ENCODE measurements at regions not wholly inside any gene's neighbourhood (a gene's known extent, or its start where the extent isn't known, plus 50 kb on each side); places are given as distances from the start of the nearest gene placed in this dataset.

DNA sequence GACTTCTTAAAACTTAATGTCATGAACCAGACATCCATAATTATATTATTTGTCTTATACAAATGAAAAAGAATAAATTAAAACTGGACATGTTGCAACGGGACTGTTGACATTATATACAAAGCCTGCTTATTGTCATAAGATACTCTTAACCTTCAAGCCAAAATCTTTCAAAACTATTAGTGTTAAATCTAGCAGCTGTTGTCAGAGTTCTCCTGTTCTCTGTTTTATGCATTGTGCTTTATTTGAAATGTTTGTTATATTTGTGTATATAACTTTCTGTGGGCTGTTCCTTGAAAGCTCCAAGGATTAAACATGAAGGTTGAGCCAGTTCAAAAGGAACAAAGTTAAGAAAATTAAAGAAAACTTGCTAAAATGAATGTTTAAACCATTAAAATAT lies 335.5 kb upstream of the NT5C1B start:
- H3K9ac ChIP-seq (ENCODE audit: low read depth, low read length) = no peak overlapping the region
- no peaks in the 10 kb centered on the region for H3K27me3 ChIP-seq (ENCODE audit: insufficient read depth, low read length, poor library complexity)
- TF ChIP-seq, protein P1, sequence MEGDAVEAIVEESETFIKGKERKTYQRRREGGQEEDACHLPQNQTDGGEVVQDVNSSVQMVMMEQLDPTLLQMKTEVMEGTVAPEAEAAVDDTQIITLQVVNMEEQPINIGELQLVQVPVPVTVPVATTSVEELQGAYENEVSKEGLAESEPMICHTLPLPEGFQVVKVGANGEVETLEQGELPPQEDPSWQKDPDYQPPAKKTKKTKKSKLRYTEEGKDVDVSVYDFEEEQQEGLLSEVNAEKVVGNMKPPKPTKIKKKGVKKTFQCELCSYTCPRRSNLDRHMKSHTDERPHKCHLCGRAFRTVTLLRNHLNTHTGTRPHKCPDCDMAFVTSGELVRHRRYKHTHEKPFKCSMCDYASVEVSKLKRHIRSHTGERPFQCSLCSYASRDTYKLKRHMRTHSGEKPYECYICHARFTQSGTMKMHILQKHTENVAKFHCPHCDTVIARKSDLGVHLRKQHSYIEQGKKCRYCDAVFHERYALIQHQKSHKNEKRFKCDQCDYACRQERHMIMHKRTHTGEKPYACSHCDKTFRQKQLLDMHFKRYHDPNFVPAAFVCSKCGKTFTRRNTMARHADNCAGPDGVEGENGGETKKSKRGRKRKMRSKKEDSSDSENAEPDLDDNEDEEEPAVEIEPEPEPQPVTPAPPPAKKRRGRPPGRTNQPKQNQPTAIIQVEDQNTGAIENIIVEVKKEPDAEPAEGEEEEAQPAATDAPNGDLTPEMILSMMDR (IDR thresholded peaks at IDR 0.05; ENCODE audit: borderline replicate concordance, extremely low read depth, low read length, poor library complexity, severe bottlenecking) = no peak
- no peak for TF ChIP-seq EZH2 (IDR thresholded peaks at IDR 0.05; ENCODE audit: borderline replicate concordance, low read depth, low read length, severe bottlenecking)
- H3K9me3 ChIP-seq (ENCODE audit: insufficient read depth, low read length, severe bottlenecking) = no peaks in the 10 kb centered on the region
- H4K20me1 ChIP-seq (ENCODE audit: insufficient read depth, low read length) = no peaks in the 10 kb centered on the region
- H3K4me2 ChIP-seq (ENCODE audit: insufficient read depth, low read length) = no peak overlapping the region
- no peaks in the 10 kb centered on the region for H3K79me2 ChIP-seq (ENCODE audit: insufficient read depth, low read length)
- DNase-seq (no peak), ATAC-seq (ENCODE audit: insufficient read depth, low read depth) (no peak)
- no peaks in the 10 kb centered on the region for H3K4me1 ChIP-seq (ENCODE audit: insufficient read depth, low read length)
- H3K36me3 ChIP-seq (ENCODE audit: insufficient read depth, low read length) = no peaks in the 10 kb centered on the region
- no peak overlapping the region for H3K27ac ChIP-seq (ENCODE audit: low read length)
- no peak overlapping the region for H3K4me3 ChIP-seq (ENCODE audit: low read depth in 1 of 2, low read length in 2 of 2)
- no peak overlapping the region for H2AFZ ChIP-seq (ENCODE audit: low read depth, low read length)

DNA sequence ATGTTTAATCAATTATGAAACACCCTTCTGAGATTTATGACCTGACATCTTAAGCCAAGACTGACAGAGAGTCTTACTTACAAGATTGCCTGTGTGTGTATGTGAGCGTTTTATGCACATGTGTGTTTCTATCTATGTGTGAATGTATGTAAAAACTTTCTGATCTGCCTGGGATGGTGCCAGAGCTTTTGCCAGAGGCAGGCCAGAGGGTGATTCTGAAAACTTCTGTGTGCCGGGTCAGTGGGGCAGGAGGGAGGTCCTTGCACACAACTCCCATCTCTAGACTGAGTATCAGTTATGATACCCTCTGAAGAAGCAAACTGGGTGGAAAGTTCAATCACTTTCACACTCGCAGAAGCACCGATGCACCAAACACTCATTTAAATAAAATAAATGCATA lies 335.0 kb upstream of the NT5C1B start:
- Histone ChIP-seq H3K79me2 (ENCODE audit: insufficient read depth, low read length) (no peaks in the 10 kb centered on the region), H3K36me3 (ENCODE audit: insufficient read depth, low read length) (no peaks in the 10 kb centered on the region), H3K27me3 (ENCODE audit: insufficient read depth, low read length, poor library complexity) (no peaks in the 10 kb centered on the region), H3K4me1 (ENCODE audit: insufficient read depth, low read length) (no peaks in the 10 kb centered on the region), H4K20me1 (ENCODE audit: insufficient read depth, low read length) (no peaks in the 10 kb centered on the region), H3K4me3 (ENCODE audit: low read depth in 1 of 2, low read length in 2 of 2) (no peak overlapping the region), H2AFZ (ENCODE audit: low read depth, low read length) (no peak overlapping the region), H3K9ac (ENCODE audit: low read depth, low read length) (no peak overlapping the region), H3K4me2 (ENCODE audit: insufficient read depth, low read length) (no peak overlapping the region), H3K9me3 (ENCODE audit: insufficient read depth, low read length, severe bottlenecking) (no peaks in the 10 kb centered on the region), H3K27ac (ENCODE audit: low read length) (no peak overlapping the region)
- no peak for TF ChIP-seq EZH2 (IDR thresholded peaks at IDR 0.05; ENCODE audit: borderline replicate concordance, low read depth, low read length, severe bottlenecking)
- TF ChIP-seq, protein P1 (IDR thresholded peaks at IDR 0.05; ENCODE audit: borderline replicate concordance, extremely low read depth, low read length, poor library complexity, severe bottlenecking) = no peak
- no peak for DNase-seq
- ATAC-seq (ENCODE audit: insufficient read depth, low read depth) = no peak

DNA sequence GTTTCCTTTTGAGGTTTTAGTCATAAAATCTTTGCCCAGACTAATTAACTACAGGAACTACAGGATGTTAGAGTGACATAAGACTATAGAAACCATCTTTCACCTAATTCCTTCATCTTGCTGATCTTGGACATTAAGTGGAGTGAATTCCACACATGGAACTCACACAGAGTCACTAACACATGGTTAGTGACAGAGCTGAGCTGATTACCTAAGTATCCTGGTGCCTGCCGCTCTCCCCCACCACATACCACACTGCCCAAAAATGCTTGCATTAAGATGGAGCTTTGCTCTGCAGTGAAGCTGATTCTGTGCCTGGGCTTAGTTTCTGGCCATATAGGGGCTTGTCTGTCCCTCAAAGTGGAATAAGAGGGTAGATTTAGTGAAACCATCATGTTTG lies 332.9 kb upstream of the NT5C1B start:
- no peak for TF ChIP-seq EZH2 (IDR thresholded peaks at IDR 0.05; ENCODE audit: borderline replicate concordance, low read depth, low read length, severe bottlenecking)
- TF ChIP-seq, protein P1 (IDR thresholded peaks at IDR 0.05; ENCODE audit: borderline replicate concordance, extremely low read depth, low read length, poor library complexity, severe bottlenecking) = no peak

DNA sequence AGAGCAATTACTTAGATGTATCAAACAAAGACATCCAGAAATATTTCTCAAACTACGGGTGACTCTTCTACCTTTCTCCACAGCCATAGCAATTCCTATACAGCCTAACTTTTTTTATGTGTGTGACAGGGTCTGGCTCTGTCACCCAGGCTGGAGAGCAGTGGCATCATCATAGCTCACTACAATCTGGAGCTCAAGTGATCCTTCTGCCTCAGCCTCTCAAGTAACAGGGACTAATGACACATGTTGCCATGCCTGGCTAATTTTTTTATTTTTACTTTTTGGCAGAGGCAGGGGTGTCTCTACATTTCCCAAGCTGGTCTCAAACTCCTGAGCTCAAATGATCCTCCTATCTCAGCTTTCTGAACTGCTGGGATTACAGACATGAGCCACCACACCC lies 328.9 kb upstream of the NT5C1B start:
- Histone ChIP-seq H3K9ac (ENCODE audit: low read depth, low read length) (no peak overlapping the region), H3K4me2 (ENCODE audit: insufficient read depth, low read length) (no peak overlapping the region), H3K27me3 (ENCODE audit: insufficient read depth, low read length, poor library complexity) (no peaks in the 10 kb centered on the region), H3K27ac (ENCODE audit: low read length) (no peak overlapping the region), H3K36me3 (ENCODE audit: insufficient read depth, low read length) (no peaks in the 10 kb centered on the region), H3K9me3 (ENCODE audit: insufficient read depth, low read length, severe bottlenecking) (no peaks in the 10 kb centered on the region), H3K79me2 (ENCODE audit: insufficient read depth, low read length) (no peaks in the 10 kb centered on the region), H4K20me1 (ENCODE audit: insufficient read depth, low read length) (no peaks in the 10 kb centered on the region), H2AFZ (ENCODE audit: low read depth, low read length) (no peak overlapping the region), H3K4me3 (ENCODE audit: low read depth in 1 of 2, low read length in 2 of 2) (no peak overlapping the region), H3K4me1 (ENCODE audit: insufficient read depth, low read length) (no peaks in the 10 kb centered on the region)
- ATAC-seq (ENCODE audit: insufficient read depth, low read depth) (no peak), DNase-seq (no peak)
- TF ChIP-seq EZH2 (IDR thresholded peaks at IDR 0.05; ENCODE audit: borderline replicate concordance, low read depth, low read length, severe bottlenecking) = no peak
- TF ChIP-seq, protein P1 (IDR thresholded peaks at IDR 0.05; ENCODE audit: borderline replicate concordance, extremely low read depth, low read length, poor library complexity, severe bottlenecking) = no peak

More for the DNA sequence above, 332.9 kb upstream of the NT5C1B start:
- Histone ChIP-seq H3K4me1 (ENCODE audit: insufficient read depth, low read length) (no peaks in the 10 kb centered on the region), H3K4me3 (ENCODE audit: low read depth in 1 of 2, low read length in 2 of 2) (no peak overlapping the region), H3K79me2 (ENCODE audit: insufficient read depth, low read length) (no peaks in the 10 kb centered on the region), H3K9ac (ENCODE audit: low read depth, low read length) (no peak overlapping the region), H3K27me3 (ENCODE audit: insufficient read depth, low read length, poor library complexity) (no peaks in the 10 kb centered on the region), H3K9me3 (ENCODE audit: insufficient read depth, low read length, severe bottlenecking) (no peaks in the 10 kb centered on the region), H2AFZ (ENCODE audit: low read depth, low read length) (no peak overlapping the region), H3K4me2 (ENCODE audit: insufficient read depth, low read length) (no peak overlapping the region), H3K27ac (ENCODE audit: low read length) (no peak overlapping the region), H3K36me3 (ENCODE audit: insufficient read depth, low read length) (no peaks in the 10 kb centered on the region), H4K20me1 (ENCODE audit: insufficient read depth, low read length) (no peaks in the 10 kb centered on the region)
- ATAC-seq (ENCODE audit: insufficient read depth, low read depth) (no peak), DNase-seq (no peak)
